KG1 (cell line): ENCODE measurements at regions not wholly inside any gene's neighbourhood (a gene's known extent, or its start where the extent isn't known, plus 50 kb on each side); places are given as distances from the start of the nearest gene placed in this dataset.
"Not testable (repeated sequence)": the region's sequence is repeated elsewhere in the genome, so short reads cannot be mapped to it uniquely, and the experiment has no call there.

Source experiments
- DNase-seq: peaks from one replicate; lab custom pipeline; 2025; lab: John Stamatoyannopoulos, UW

- DNase-seq, result no peak
These were observed 469.2 kb upstream of the DIPK2B start for GRCh38 chrX:45669715-45670340.

GRCh38 chrX:45668686-45669443, 468.2 kb upstream of the DIPK2B start:
- DNase-seq, result no peak

GRCh38 chrX:45667666-45668065, 467.0 kb upstream of the DIPK2B start:
- no peak for DNase-seq

- no peak for DNase-seq
These were observed 464.1 kb upstream of the DIPK2B start for GRCh38 chrX:45664727-45665290.

GRCh38 chrX:45660477-45660876, 459.8 kb upstream of the DIPK2B start:
- peak; percentile 0 for DNase-seq

- DNase-seq, result no peak
These were observed 432.7 kb upstream of the DIPK2B start for GRCh38 chrX:45633419-45633818.

GRCh38 chrX:45632506-45632905, 431.8 kb upstream of the DIPK2B start:
- DNase-seq, result no peak

- no peak for DNase-seq
These were observed 429.4 kb upstream of the DIPK2B start for GRCh38 chrX:45630078-45630477.

- no peak for DNase-seq
These were observed 427.4 kb upstream of the DIPK2B start for GRCh38 chrX:45628041-45628440.

- no peak for DNase-seq
These were observed 422.6 kb upstream of the DIPK2B start for GRCh38 chrX:45623266-45623665.

GRCh38 chrX:45622538-45622937, 421.9 kb upstream of the DIPK2B start:
- no peak for DNase-seq

- no peak for DNase-seq
These were observed 421.4 kb upstream of the DIPK2B start for GRCh38 chrX:45622042-45622423.

- DNase-seq, result no peak
These were observed 420.8 kb upstream of the DIPK2B start for GRCh38 chrX:45621376-45622041.

GRCh38 chrX:45619290-45619689, 418.6 kb upstream of the DIPK2B start:
- no peak for DNase-seq

GRCh38 chrX:45615591-45615990, 414.9 kb upstream of the DIPK2B start:
- DNase-seq, result not testable (repeated sequence)

- no peak for DNase-seq
These were observed 414.2 kb upstream of the DIPK2B start for GRCh38 chrX:45614853-45615252.

- DNase-seq, result no peak
These were observed 401.5 kb upstream of the DIPK2B start for GRCh38 chrX:45602151-45602550.

- no peak for DNase-seq
These were observed 400.4 kb upstream of the DIPK2B start for GRCh38 chrX:45601052-45601451.

GRCh38 chrX:45598861-45599260, 398.2 kb upstream of the DIPK2B start:
- DNase-seq, result no peak

- DNase-seq, result no peak
These were observed 395.6 kb upstream of the DIPK2B start for GRCh38 chrX:45596188-45596808.

- DNase-seq, result no peak
These were observed 391.4 kb upstream of the DIPK2B start for GRCh38 chrX:45592101-45592500.

- DNase-seq, result no peak
These were observed 391.0 kb upstream of the DIPK2B start for GRCh38 chrX:45591650-45592049.
